K562 (cell line): ENCODE measurements at regions not wholly inside any gene's neighbourhood (a gene's known extent, or its start where the extent isn't known, plus 50 kb on each side); places are given as distances from the start of the nearest gene placed in this dataset.

Experiments used
- HNRNPH1 ChIP-seq: fragments of 200-400 bp; formaldehyde crosslinking; optimal IDR thresholded peaks from 2 replicates; pipeline ENCODE3; 2017; ENCODE audit warnings: low read depth, mild to moderate bottlenecking, low read length, moderate library complexity
- REST ChIP-seq, 2 experiments: fragments of 450-650 bp; formaldehyde crosslinking in 1 of 2; IDR thresholded peaks; 2 replicates each; pipeline versions ENCODE4 v1.4.0 to v1.6.1; 2014 to 2020; ENCODE audit warnings: mild to moderate bottlenecking in 2 of 2, borderline replicate concordance in 1 of 2, low read depth in 1 of 2
- SAP30 ChIP-seq: fragments of 200-600 bp; sonication (generic); IDR thresholded peaks from 2 replicates; pipeline ENCODE4 v1.6.1; 2012; ENCODE audit warnings: borderline replicate concordance, low read depth, mild to moderate bottlenecking, moderate library complexity, low read length, control low read depth, inconsistent platforms; ENCODE audit not compliant: insufficient read depth, poor library complexity, severe bottlenecking
- ZKSCAN3 ChIP-seq: fragments of 250-450 bp; sonication (Bioruptor Pico); IDR thresholded peaks from 2 replicates; pipeline ENCODE4 v1.4.0; 2020
- ZNF23 ChIP-seq: fragments of 250-450 bp; sonication (Bioruptor Pico); IDR thresholded peaks from 2 replicates; pipeline ENCODE4 v1.4.0; 2020; ENCODE audit warnings: mild to moderate bottlenecking
- ZNF431 ChIP-seq: sonication (generic); formaldehyde crosslinking; IDR thresholded peaks from 2 replicates; pipeline ENCODE4 v1.8.0; 2022; ENCODE audit warnings: mild to moderate bottlenecking, missing genetic modification reagents
- ZNF696 ChIP-seq: fragments of 250-450 bp; sonication (Bioruptor Pico); conservative IDR thresholded peaks from 2 replicates; pipeline ENCODE4 v1.4.0; 2020; ENCODE audit warnings: mild to moderate bottlenecking, moderate library complexity
- TF ChIP-seq, protein P1 (sequence below): fragments of 200-400 bp; formaldehyde crosslinking; IDR thresholded peaks from 2 replicates; pipeline ENCODE4 v1.6.1; 2017; ENCODE audit warnings: mild to moderate bottlenecking, low read depth, low read length, moderate library complexity
- TF ChIP-seq, protein P2 (sequence below): IDR thresholded peaks from 2 replicates; pipeline ENCODE4 v1.6.1; 2011; ENCODE audit warnings: borderline replicate concordance, low read depth, mild to moderate bottlenecking, moderate library complexity, low read length; ENCODE audit not compliant: insufficient read depth, poor library complexity, severe bottlenecking
- TF ChIP-seq, protein P3 (sequence below): fragments of 250-450 bp; sonication (Bioruptor Pico); IDR thresholded peaks from 2 replicates; pipeline ENCODE4 v1.8.0; 2021; ENCODE audit warnings: moderate library complexity, mild to moderate bottlenecking, inconsistent platforms

- TF ChIP-seq REST (IDR thresholded peaks at IDR 0.05; ENCODE audit: borderline replicate concordance) (no peak), REST (CRISPR knock-in tag; IDR thresholded peaks at IDR 0.05; ENCODE audit: low read depth) (no peak), ZNF696 (no peak), HNRNPH1 (no peak), SAP30 (no peak), ZNF23 (CRISPR knock-in tag) (no peak), ZNF431 (CRISPR knock-in tag) (no peak), ZKSCAN3 (CRISPR knock-in tag) (no peak)
- TF ChIP-seq, protein P1, sequence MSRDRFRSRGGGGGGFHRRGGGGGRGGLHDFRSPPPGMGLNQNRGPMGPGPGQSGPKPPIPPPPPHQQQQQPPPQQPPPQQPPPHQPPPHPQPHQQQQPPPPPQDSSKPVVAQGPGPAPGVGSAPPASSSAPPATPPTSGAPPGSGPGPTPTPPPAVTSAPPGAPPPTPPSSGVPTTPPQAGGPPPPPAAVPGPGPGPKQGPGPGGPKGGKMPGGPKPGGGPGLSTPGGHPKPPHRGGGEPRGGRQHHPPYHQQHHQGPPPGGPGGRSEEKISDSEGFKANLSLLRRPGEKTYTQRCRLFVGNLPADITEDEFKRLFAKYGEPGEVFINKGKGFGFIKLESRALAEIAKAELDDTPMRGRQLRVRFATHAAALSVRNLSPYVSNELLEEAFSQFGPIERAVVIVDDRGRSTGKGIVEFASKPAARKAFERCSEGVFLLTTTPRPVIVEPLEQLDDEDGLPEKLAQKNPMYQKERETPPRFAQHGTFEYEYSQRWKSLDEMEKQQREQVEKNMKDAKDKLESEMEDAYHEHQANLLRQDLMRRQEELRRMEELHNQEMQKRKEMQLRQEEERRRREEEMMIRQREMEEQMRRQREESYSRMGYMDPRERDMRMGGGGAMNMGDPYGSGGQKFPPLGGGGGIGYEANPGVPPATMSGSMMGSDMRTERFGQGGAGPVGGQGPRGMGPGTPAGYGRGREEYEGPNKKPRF = no peak
- TF ChIP-seq, protein P2, sequence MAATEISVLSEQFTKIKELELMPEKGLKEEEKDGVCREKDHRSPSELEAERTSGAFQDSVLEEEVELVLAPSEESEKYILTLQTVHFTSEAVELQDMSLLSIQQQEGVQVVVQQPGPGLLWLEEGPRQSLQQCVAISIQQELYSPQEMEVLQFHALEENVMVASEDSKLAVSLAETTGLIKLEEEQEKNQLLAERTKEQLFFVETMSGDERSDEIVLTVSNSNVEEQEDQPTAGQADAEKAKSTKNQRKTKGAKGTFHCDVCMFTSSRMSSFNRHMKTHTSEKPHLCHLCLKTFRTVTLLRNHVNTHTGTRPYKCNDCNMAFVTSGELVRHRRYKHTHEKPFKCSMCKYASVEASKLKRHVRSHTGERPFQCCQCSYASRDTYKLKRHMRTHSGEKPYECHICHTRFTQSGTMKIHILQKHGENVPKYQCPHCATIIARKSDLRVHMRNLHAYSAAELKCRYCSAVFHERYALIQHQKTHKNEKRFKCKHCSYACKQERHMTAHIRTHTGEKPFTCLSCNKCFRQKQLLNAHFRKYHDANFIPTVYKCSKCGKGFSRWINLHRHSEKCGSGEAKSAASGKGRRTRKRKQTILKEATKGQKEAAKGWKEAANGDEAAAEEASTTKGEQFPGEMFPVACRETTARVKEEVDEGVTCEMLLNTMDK = no peak
- TF ChIP-seq, protein P3, sequence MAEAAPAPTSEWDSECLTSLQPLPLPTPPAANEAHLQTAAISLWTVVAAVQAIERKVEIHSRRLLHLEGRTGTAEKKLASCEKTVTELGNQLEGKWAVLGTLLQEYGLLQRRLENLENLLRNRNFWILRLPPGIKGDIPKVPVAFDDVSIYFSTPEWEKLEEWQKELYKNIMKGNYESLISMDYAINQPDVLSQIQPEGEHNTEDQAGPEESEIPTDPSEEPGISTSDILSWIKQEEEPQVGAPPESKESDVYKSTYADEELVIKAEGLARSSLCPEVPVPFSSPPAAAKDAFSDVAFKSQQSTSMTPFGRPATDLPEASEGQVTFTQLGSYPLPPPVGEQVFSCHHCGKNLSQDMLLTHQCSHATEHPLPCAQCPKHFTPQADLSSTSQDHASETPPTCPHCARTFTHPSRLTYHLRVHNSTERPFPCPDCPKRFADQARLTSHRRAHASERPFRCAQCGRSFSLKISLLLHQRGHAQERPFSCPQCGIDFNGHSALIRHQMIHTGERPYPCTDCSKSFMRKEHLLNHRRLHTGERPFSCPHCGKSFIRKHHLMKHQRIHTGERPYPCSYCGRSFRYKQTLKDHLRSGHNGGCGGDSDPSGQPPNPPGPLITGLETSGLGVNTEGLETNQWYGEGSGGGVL (CRISPR knock-in tag) = no peak
- TF ChIP-seq, all 486 proteins: peak for 0
Observed at GRCh38 chr5:86824637-86825036, 206.9 kb downstream of the COX7C start (continued).
